ENCODE measurements at regions not wholly inside any gene's neighbourhood (a gene's known extent, or its start where the extent isn't known, plus 50 kb on each side); places are given as distances from the start of the nearest gene placed in this dataset.

DNA sequence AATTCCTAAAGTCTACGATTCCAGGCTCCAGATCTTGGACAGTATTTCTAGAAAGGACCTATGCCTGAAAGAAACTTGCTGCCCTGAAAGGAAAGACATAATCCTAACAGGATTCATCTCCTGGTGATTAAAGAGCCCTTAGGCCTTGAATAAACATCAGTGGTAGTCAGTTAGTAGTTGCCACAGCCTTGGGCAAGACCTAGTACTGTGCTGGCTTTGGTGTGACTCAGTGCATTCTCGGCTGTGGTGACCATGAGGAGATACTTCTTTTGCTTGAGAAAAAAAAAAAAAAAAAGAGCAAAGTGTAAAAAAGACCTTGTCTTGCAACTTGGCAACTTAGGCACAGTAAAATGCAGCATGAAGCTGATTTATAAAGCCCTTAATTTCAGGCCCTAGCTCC lies 188.2 kb downstream of the DCAF12L2 start:
- H3K9me3 ChIP-seq = no peaks in the 10 kb centered on the region
- WGBS = 64% methylated on average over 2 of the region's 2 CpGs
- TF ChIP-seq, protein P1, sequence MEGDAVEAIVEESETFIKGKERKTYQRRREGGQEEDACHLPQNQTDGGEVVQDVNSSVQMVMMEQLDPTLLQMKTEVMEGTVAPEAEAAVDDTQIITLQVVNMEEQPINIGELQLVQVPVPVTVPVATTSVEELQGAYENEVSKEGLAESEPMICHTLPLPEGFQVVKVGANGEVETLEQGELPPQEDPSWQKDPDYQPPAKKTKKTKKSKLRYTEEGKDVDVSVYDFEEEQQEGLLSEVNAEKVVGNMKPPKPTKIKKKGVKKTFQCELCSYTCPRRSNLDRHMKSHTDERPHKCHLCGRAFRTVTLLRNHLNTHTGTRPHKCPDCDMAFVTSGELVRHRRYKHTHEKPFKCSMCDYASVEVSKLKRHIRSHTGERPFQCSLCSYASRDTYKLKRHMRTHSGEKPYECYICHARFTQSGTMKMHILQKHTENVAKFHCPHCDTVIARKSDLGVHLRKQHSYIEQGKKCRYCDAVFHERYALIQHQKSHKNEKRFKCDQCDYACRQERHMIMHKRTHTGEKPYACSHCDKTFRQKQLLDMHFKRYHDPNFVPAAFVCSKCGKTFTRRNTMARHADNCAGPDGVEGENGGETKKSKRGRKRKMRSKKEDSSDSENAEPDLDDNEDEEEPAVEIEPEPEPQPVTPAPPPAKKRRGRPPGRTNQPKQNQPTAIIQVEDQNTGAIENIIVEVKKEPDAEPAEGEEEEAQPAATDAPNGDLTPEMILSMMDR (IDR thresholded peaks at IDR 0.05) = no peak
- no peak for TF ChIP-seq POLR2AphosphoS5 (IDR thresholded peaks at IDR 0.05)
- no peak for TF ChIP-seq EP300 (IDR thresholded peaks at IDR 0.05)
- TF ChIP-seq POLR2A (IDR thresholded peaks at IDR 0.05) = no peak
- no peaks in the 10 kb centered on the region for H3K36me3 ChIP-seq
- H3K4me3 ChIP-seq = no peak overlapping the region
- H3K4me1 ChIP-seq = no peaks in the 10 kb centered on the region
- H3K27ac ChIP-seq = no peak overlapping the region
- no peaks in the 10 kb centered on the region for H3K27me3 ChIP-seq
- DNase-seq (ENCODE audit: low spot score in 2 of 2) = no peak

GRCh38 chrX:125998432-125998831 lies 167.7 kb downstream of the DCAF12L2 start:
- no peak for DNase-seq (ENCODE audit: low spot score in 2 of 2)
- no peaks in the 10 kb centered on the region for H3K36me3 ChIP-seq
- H3K27me3 ChIP-seq = no peaks in the 10 kb centered on the region
- H3K4me3 ChIP-seq = no peak overlapping the region
- TF ChIP-seq, protein P1 (IDR thresholded peaks at IDR 0.05) = no peak
- no peak for TF ChIP-seq POLR2A (IDR thresholded peaks at IDR 0.05)
- no peak for TF ChIP-seq EP300 (IDR thresholded peaks at IDR 0.05)
- no peak for TF ChIP-seq POLR2AphosphoS5 (IDR thresholded peaks at IDR 0.05)
- H3K27ac ChIP-seq = no peak overlapping the region
- no peaks in the 10 kb centered on the region for H3K4me1 ChIP-seq
- no peaks in the 10 kb centered on the region for H3K9me3 ChIP-seq
- WGBS = 5% methylated on average over 2 of the region's 2 CpGs

DNA sequence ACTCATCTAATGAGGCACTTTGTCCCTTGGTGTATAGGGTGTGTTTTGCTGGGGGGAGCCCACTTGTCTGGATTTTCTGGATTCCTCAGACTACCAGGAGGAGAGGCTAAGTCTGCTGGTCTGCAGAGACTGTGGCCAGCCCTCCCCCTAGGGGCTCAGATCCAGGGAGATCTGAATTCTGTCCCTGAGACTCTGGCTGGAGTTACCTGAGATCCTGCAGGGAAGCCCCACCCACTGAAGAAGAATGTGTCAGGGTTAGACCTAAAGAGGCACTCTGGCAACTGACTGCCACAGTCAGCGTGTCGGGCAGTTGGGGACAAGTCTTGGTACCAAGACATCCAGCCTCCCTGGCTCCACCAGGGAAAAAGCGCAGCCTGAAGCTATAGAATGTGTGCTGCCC lies 138.9 kb downstream of the DCAF12L2 start:
- no peak for DNase-seq (ENCODE audit: low spot score in 2 of 2)
- WGBS = 67% methylated on average over 1 of the region's 3 CpGs
- Histone ChIP-seq H3K4me3 (no peak overlapping the region), H3K27ac (no peak overlapping the region), H3K36me3 (no peaks in the 10 kb centered on the region), H3K4me1 (no peaks in the 10 kb centered on the region), H3K9me3 (no peaks in the 10 kb centered on the region), H3K27me3 (no peaks in the 10 kb centered on the region)
- TF ChIP-seq POLR2AphosphoS5 (IDR thresholded peaks at IDR 0.05) (no peak), POLR2A (IDR thresholded peaks at IDR 0.05) (no peak), EP300 (IDR thresholded peaks at IDR 0.05) (no peak)
- TF ChIP-seq, protein P1 (IDR thresholded peaks at IDR 0.05) = no peak

GRCh38 chrX:126030021-126030420 lies 136.1 kb downstream of the DCAF12L2 start:
- Histone ChIP-seq H3K4me1 (no peaks in the 10 kb centered on the region), H3K4me3 (no peak overlapping the region), H3K36me3 (no peaks in the 10 kb centered on the region), H3K9me3 (no peaks in the 10 kb centered on the region), H3K27ac (no peak overlapping the region), H3K27me3 (no peaks in the 10 kb centered on the region)
- 69% methylated on average over 4 of the region's 4 CpGs for WGBS
- no peak for DNase-seq (ENCODE audit: low spot score in 2 of 2)
- no peak for TF ChIP-seq POLR2A (IDR thresholded peaks at IDR 0.05)
- no peak for TF ChIP-seq EP300 (IDR thresholded peaks at IDR 0.05)
- TF ChIP-seq, protein P1 (IDR thresholded peaks at IDR 0.05) = no peak

GRCh38 chrX:126063984-126064383 lies 102.1 kb downstream of the DCAF12L2 start:
- no peak overlapping the region for H3K4me3 ChIP-seq
- DNase-seq (ENCODE audit: low spot score in 2 of 2) = no peak
- 52% methylated on average over 4 of the region's 4 CpGs for WGBS
- H3K4me1 ChIP-seq = no peaks in the 10 kb centered on the region
- no peaks in the 10 kb centered on the region for H3K36me3 ChIP-seq
- H3K27ac ChIP-seq = no peak overlapping the region
- H3K27me3 ChIP-seq = no peaks in the 10 kb centered on the region
- TF ChIP-seq EP300 (IDR thresholded peaks at IDR 0.05) (no peak), POLR2A (IDR thresholded peaks at IDR 0.05) (no peak), POLR2AphosphoS5 (IDR thresholded peaks at IDR 0.05) (no peak)
- TF ChIP-seq, protein P1 (IDR thresholded peaks at IDR 0.05) = no peak
- no peaks in the 10 kb centered on the region for H3K9me3 ChIP-seq
